H1 (cell line): ENCODE measurements at regions not wholly inside any gene's neighbourhood (a gene's known extent, or its start where the extent isn't known, plus 50 kb on each side); places are given as distances from the start of the nearest gene placed in this dataset.

Experiments used
- CHD7 ChIP-seq: fragments of 300-600 bp; sonication (generic); IDR thresholded peaks from 2 replicates; pipeline ENCODE4 v1.7.1; 2012; ENCODE audit warnings: low read length, moderate library complexity, mild to moderate bottlenecking, inconsistent platforms; ENCODE audit not compliant: insufficient replicate concordance
- POLR2AphosphoS5 ChIP-seq: IDR thresholded peaks from 2 replicates; pipeline ENCODE4 v1.6.1; 2011; ENCODE audit warnings: low read depth, low read length
- SP4 ChIP-seq: IDR thresholded peaks from 2 replicates; pipeline ENCODE4 v1.6.1; 2012; ENCODE audit warnings: low read length, inconsistent platforms

DNA sequence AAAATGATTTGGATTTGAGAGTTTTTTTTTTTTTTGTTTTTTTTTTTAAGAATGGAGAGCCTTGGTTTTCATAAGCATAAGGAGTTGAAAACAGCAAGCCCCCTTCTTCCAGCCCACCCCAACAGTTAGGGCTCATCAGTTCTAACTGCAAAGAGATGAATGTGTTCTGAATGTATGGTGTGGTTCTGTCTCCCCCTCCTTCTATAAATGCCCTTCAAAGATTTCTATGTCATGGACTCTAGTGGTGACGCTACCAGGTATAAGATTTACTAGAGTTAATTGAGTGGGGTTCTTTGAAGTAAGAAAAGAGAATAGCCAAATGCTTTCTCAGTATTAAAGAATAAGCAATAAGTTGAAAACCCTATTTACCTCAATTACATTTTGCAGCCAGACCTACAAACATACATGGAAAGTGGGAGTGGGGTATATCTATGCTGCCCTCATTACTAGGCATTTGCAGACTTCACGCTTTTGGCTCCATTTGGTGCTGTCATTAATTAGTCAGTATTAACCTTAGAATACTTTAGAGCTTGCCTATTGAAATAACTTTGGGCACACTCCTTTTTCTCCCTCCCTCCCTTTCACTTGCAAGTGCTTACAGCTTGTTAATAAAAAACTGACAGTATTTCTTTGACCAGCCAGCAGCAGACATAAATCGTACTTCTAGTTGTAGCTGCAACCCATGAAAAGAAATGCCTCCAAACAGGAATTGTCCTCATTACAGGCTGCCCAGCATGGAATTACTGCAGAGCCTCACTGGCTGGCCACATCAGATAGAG, 667.2 kb upstream of the ZNF608 start (continued):
- no peak for TF ChIP-seq CHD7
- TF ChIP-seq POLR2AphosphoS5 = no peak
- TF ChIP-seq SP4 = no peak
